Suprapubic skin (tissue), 4 donors: ENCODE measurements at regions not wholly inside any gene's neighbourhood (a gene's known extent, or its start where the extent isn't known, plus 50 kb on each side); places are given as distances from the start of the nearest gene placed in this dataset.

Source experiments
- DNase-seq, 2 donors: peaks; one replicate each; pipeline ENCODE4 v3.0.0-alpha.2; 2019; ENCODE audit warnings: low spot score in 2 of 2
- H3K27ac ChIP-seq: fragments of 200-600 bp; sonication (generic); one replicate; pipeline ENCODE4 v1.5.1; 2019
- H3K27me3 ChIP-seq: fragments of 200-600 bp; sonication (generic); one replicate; pipeline ENCODE4 v1.5.1; 2019
- H3K36me3 ChIP-seq: fragments of 200-600 bp; sonication (generic); one replicate; pipeline ENCODE4 v1.5.1; 2019
- H3K4me1 ChIP-seq: fragments of 200-600 bp; sonication (generic); one replicate; pipeline ENCODE4 v1.5.1; 2019
- H3K4me3 ChIP-seq: fragments of 200-600 bp; sonication (generic); one replicate; pipeline ENCODE4 v1.5.1; 2019; ENCODE audit warnings: mild to moderate bottlenecking
- H3K9me3 ChIP-seq: fragments of 200-600 bp; sonication (generic); one replicate; pipeline ENCODE4 v1.5.1; 2019
- CTCF ChIP-seq, 2 donors: fragments of 200-600 bp in 1 of 2; fragments of 450-650 bp in 1 of 2; sonication (generic) in 1 of 2; IDR thresholded peaks; one replicate each; pipeline ENCODE4 v1.5.1; 2016 to 2019; ENCODE audit warnings: antibody characterized with exemption in 2 of 2, mild to moderate bottlenecking in 1 of 2, moderate library complexity in 1 of 2
- EP300 ChIP-seq: sonication (generic); formaldehyde crosslinking; IDR thresholded peaks from one replicate; pipeline ENCODE4 v1.6.1; 2017; ENCODE audit warnings: antibody characterized with exemption
- POLR2A ChIP-seq, 2 donors: fragments of 450-650 bp; IDR thresholded peaks; one replicate each; pipeline ENCODE4 v1.6.1; 2017; ENCODE audit warnings: antibody characterized with exemption in 2 of 2, mild to moderate bottlenecking in 2 of 2, moderate library complexity in 2 of 2
- POLR2AphosphoS5 ChIP-seq, 3 donors: sonication (generic); formaldehyde crosslinking; IDR thresholded peaks; one replicate each; pipeline ENCODE4 v1.6.1; 2017; ENCODE audit warnings: antibody characterized with exemption in 3 of 3
- WGBS: methylation state at CpG from one replicate; pipeline ENCODE4 v1.1.5; 2018; 5-methylcytosine and 5-hydroxymethylcytosine counted together

- H3K27ac ChIP-seq, result no peak overlapping the region
- H3K4me3 ChIP-seq, result no peak overlapping the region
- no peaks in the 10 kb centered on the region for H3K27me3 ChIP-seq
- no peak for TF ChIP-seq POLR2AphosphoS5 (IDR thresholded peaks at IDR 0.05)
- TF ChIP-seq CTCF (IDR thresholded peaks at IDR 0.05), result no peak
- no peak for TF ChIP-seq POLR2A (IDR thresholded peaks at IDR 0.05)
- TF ChIP-seq EP300, result no peak
- no peaks in the 10 kb centered on the region for H3K4me1 ChIP-seq
- WGBS, result 31% methylated on average over 2 of the region's 2 CpGs
- no peaks in the 10 kb centered on the region for H3K9me3 ChIP-seq
- no peak for DNase-seq
- no peaks in the 10 kb centered on the region for H3K36me3 ChIP-seq
These were observed 307.0 kb upstream of the PRMT6 start for GRCh38 chr1:106749491-106749890.

- H3K27me3 ChIP-seq, result no peaks in the 10 kb centered on the region
- 78% methylated on average over 1 of the region's 1 CpG for WGBS
- DNase-seq, result no peak
- no peak overlapping the region for H3K27ac ChIP-seq
- no peak overlapping the region for H3K4me3 ChIP-seq
- no peak for TF ChIP-seq EP300
- H3K36me3 ChIP-seq, result no peaks in the 10 kb centered on the region
- H3K9me3 ChIP-seq, result no peaks in the 10 kb centered on the region
- H3K4me1 ChIP-seq, result no peaks in the 10 kb centered on the region
These were observed 306.6 kb upstream of the PRMT6 start for GRCh38 chr1:106749906-106750305.

GRCh38 chr1:106751002-106751401 lies 305.5 kb upstream of the PRMT6 start:
- DNase-seq, result no peak
- Histone ChIP-seq H3K27me3 (no peaks in the 10 kb centered on the region), H3K4me3 (no peak overlapping the region), H3K9me3 (no peaks in the 10 kb centered on the region), H3K4me1 (no peaks in the 10 kb centered on the region), H3K27ac (no peak overlapping the region), H3K36me3 (no peaks in the 10 kb centered on the region)
- 73% methylated on average over 2 of the region's 2 CpGs for WGBS
- TF ChIP-seq POLR2A (IDR thresholded peaks at IDR 0.05) (no peak), CTCF (IDR thresholded peaks at IDR 0.05) (no peak), EP300 (no peak), POLR2AphosphoS5 (IDR thresholded peaks at IDR 0.05) (no peak)

GRCh38 chr1:106753066-106753465 lies 303.4 kb upstream of the PRMT6 start:
- WGBS, result 78% methylated on average over 1 of the region's 1 CpG
- DNase-seq, result no peak
- Histone ChIP-seq H3K36me3 (no peaks in the 10 kb centered on the region), H3K4me3 (no peak overlapping the region), H3K27me3 (no peaks in the 10 kb centered on the region), H3K4me1 (no peaks in the 10 kb centered on the region), H3K27ac (no peak overlapping the region), H3K9me3 (no peaks in the 10 kb centered on the region)
- TF ChIP-seq EP300 (no peak), POLR2A (IDR thresholded peaks at IDR 0.05) (no peak), POLR2AphosphoS5 (IDR thresholded peaks at IDR 0.05) (no peak)

- TF ChIP-seq POLR2A (IDR thresholded peaks at IDR 0.05) (no peak), CTCF (IDR thresholded peaks at IDR 0.05) (no peak), EP300 (no peak), POLR2AphosphoS5 (IDR thresholded peaks at IDR 0.05) (no peak)
- Histone ChIP-seq H3K27ac (no peak overlapping the region), H3K4me1 (no peaks in the 10 kb centered on the region), H3K4me3 (no peak overlapping the region), H3K36me3 (no peaks in the 10 kb centered on the region), H3K27me3 (no peaks in the 10 kb centered on the region), H3K9me3 (no peaks in the 10 kb centered on the region)
- no peak for DNase-seq
- 77% methylated on average over 1 of the region's 1 CpG for WGBS
These were observed 301.5 kb upstream of the PRMT6 start for GRCh38 chr1:106754957-106755356.

- no peak overlapping the region for H3K27ac ChIP-seq
- H3K4me3 ChIP-seq, result no peak overlapping the region
- WGBS, result 57% methylated on average over 1 of the region's 1 CpG
- H3K9me3 ChIP-seq, result no peaks in the 10 kb centered on the region
- H3K36me3 ChIP-seq, result no peaks in the 10 kb centered on the region
- no peak for DNase-seq
- no peaks in the 10 kb centered on the region for H3K27me3 ChIP-seq
- H3K4me1 ChIP-seq, result no peaks in the 10 kb centered on the region
- no peak for TF ChIP-seq POLR2AphosphoS5 (IDR thresholded peaks at IDR 0.05)
These were observed 300.6 kb upstream of the PRMT6 start for GRCh38 chr1:106755682-106756406.

- Histone ChIP-seq H3K4me3 (no peak overlapping the region), H3K4me1 (no peaks in the 10 kb centered on the region), H3K9me3 (no peaks in the 10 kb centered on the region), H3K36me3 (no peaks in the 10 kb centered on the region), H3K27me3 (no peaks in the 10 kb centered on the region), H3K27ac (no peak overlapping the region)
- no peak for DNase-seq
- 54% methylated on average over 1 of the region's 1 CpG for WGBS
- TF ChIP-seq POLR2A (IDR thresholded peaks at IDR 0.05), result no peak
- TF ChIP-seq EP300, result no peak
- no peak for TF ChIP-seq CTCF (IDR thresholded peaks at IDR 0.05)
- no peak for TF ChIP-seq POLR2AphosphoS5 (IDR thresholded peaks at IDR 0.05)
These were observed 299.7 kb upstream of the PRMT6 start for GRCh38 chr1:106756752-106757151.
